Esophagus (tissue), 2 donors: ENCODE measurements at regions not wholly inside any gene's neighbourhood (a gene's known extent, or its start where the extent isn't known, plus 50 kb on each side); places are given as distances from the start of the nearest gene placed in this dataset.
"Not testable (repeated sequence)": the region's sequence is repeated elsewhere in the genome, so short reads cannot be mapped to it uniquely, and the experiment has no call there.

Experiments used
- H3K27ac ChIP-seq, 2 donors: one replicate each; pipeline ENCODE4 v1.5.1; 2013; ENCODE audit warnings: low read depth in 2 of 2, mild to moderate bottlenecking in 2 of 2, inconsistent platforms in 1 of 2, low read length in 1 of 2, moderate library complexity in 1 of 2
- H3K27me3 ChIP-seq, 2 donors: one replicate each; pipeline ENCODE4 v1.6.1; 2013; ENCODE audit warnings: low read length in 2 of 2, control low read depth in 1 of 2, mild to moderate bottlenecking in 1 of 2; ENCODE audit not compliant: insufficient read depth in 2 of 2, control insufficient read depth in 1 of 2
- H3K36me3 ChIP-seq, 2 donors: one replicate each; pipeline ENCODE4 v1.6.1; 2013; ENCODE audit warnings: low read length in 1 of 2; ENCODE audit not compliant: control insufficient read depth in 2 of 2, insufficient read depth in 2 of 2
- H3K4me1 ChIP-seq, 2 donors: one replicate each; pipeline ENCODE4 v1.6.1; 2013; ENCODE audit warnings: low read length in 1 of 2; ENCODE audit not compliant: control insufficient read depth in 2 of 2, insufficient read depth in 2 of 2
- H3K4me3 ChIP-seq, 2 donors: one replicate each; pipeline ENCODE4 v1.5.1; 2013; ENCODE audit warnings: low read length in 2 of 2, mild to moderate bottlenecking in 2 of 2, low read depth in 1 of 2, moderate library complexity in 1 of 2
- H3K9me3 ChIP-seq, 2 donors: one replicate each; pipeline ENCODE4 v1.6.1; 2013; ENCODE audit warnings: mild to moderate bottlenecking in 2 of 2, low read depth in 1 of 2, low read length in 1 of 2, moderate library complexity in 1 of 2; ENCODE audit not compliant: control insufficient read depth in 2 of 2, insufficient read depth in 1 of 2
- WGBS, 2 donors: extraction: QIAGEN DNeasy Blood & Tissue Kit; methylation state at CpG; one replicate each; pipeline ENCODE4 v1.1.7; 2013; 5-methylcytosine and 5-hydroxymethylcytosine counted together
- donor health status: healthy with polysubstance abuse.
- donor health status: Bipolar disorder and iron deficiency.

GRCh38 chr5:89168766-89169165 lies 285.8 kb upstream of the MEF2C start:
- Histone ChIP-seq H3K4me3 (no peak overlapping the region), H3K9me3 (peaks cover 0 to 2% of the 10 kb centered on the region in 2 donors), H3K4me1 (no peaks in the 10 kb centered on the region), H3K36me3 (no peaks in the 10 kb centered on the region), H3K27ac (no peak overlapping the region), H3K27me3 (no peaks in the 10 kb centered on the region)
- 75% methylated on average over 3 of the region's 3 CpGs for WGBS, 2 donors

GRCh38 chr5:89164703-89165102 lies 281.7 kb upstream of the MEF2C start:
- H3K27ac ChIP-seq, H3K4me3 ChIP-seq, H3K36me3 ChIP-seq, H3K27me3 ChIP-seq, H3K9me3 ChIP-seq, H3K4me1 ChIP-seq: not testable (repeated sequence)
- 95% methylated on average over 2 of the region's 2 CpGs for WGBS, 2 donors

GRCh38 chr5:89156226-89156625 lies 273.2 kb upstream of the MEF2C start:
- Histone ChIP-seq H3K36me3 (no peaks in the 10 kb centered on the region), H3K4me3 (no peak overlapping the region), H3K9me3 (peaks cover 0 to 3% of the 10 kb centered on the region in 2 donors), H3K27ac (no peak overlapping the region), H3K4me1 (no peaks in the 10 kb centered on the region), H3K27me3 (no peaks in the 10 kb centered on the region)

- whole genome bisulfite sequencing, 2 donors: 62 to 83% methylated on average over 1 of the region's 1 CpG
- no peaks in the 10 kb centered on the region for H3K27me3 ChIP-seq
These were observed 264.0 kb upstream of the MEF2C start for GRCh38 chr5:89147031-89147430.

GRCh38 chr5:89137148-89137547 lies 254.2 kb upstream of the MEF2C start:
- no peak overlapping the region for H3K27ac ChIP-seq
- H3K9me3 ChIP-seq: no peaks in the 10 kb centered on the region
- no peaks in the 10 kb centered on the region for H3K27me3 ChIP-seq
- H3K4me3 ChIP-seq: no peak overlapping the region
- WGBS, 2 donors: 67 to 68% methylated on average over 1 of the region's 1 CpG
- H3K36me3 ChIP-seq: no peaks in the 10 kb centered on the region
- no peaks in the 10 kb centered on the region for H3K4me1 ChIP-seq

More at GRCh38 chr5:89147031-89147430, 264.0 kb upstream of the MEF2C start:
- H3K9me3 ChIP-seq: no peaks in the 10 kb centered on the region
- H3K27ac ChIP-seq: no peak overlapping the region
- no peaks in the 10 kb centered on the region for H3K36me3 ChIP-seq
- no peak overlapping the region for H3K4me3 ChIP-seq
- no peaks in the 10 kb centered on the region for H3K4me1 ChIP-seq

- H3K9me3 ChIP-seq: no peaks in the 10 kb centered on the region
- no peaks in the 10 kb centered on the region for H3K27me3 ChIP-seq
- 70 to 80% methylated on average over 1 of the region's 1 CpG for WGBS, 2 donors
- H3K4me1 ChIP-seq: no peaks in the 10 kb centered on the region
- H3K36me3 ChIP-seq: no peaks in the 10 kb centered on the region
- no peak overlapping the region for H3K4me3 ChIP-seq
- no peak overlapping the region for H3K27ac ChIP-seq
These were observed 251.0 kb upstream of the MEF2C start for GRCh38 chr5:89133975-89134374.

- no peaks in the 10 kb centered on the region for H3K27me3 ChIP-seq
- no peak overlapping the region for H3K4me3 ChIP-seq
- H3K36me3 ChIP-seq: no peaks in the 10 kb centered on the region
- no peaks in the 10 kb centered on the region for H3K4me1 ChIP-seq
- 69 to 81% methylated on average over 1 of the region's 1 CpG for WGBS, 2 donors
- no peaks in the 10 kb centered on the region for H3K9me3 ChIP-seq
- H3K27ac ChIP-seq: no peak overlapping the region
These were observed 250.1 kb upstream of the MEF2C start for GRCh38 chr5:89133129-89133528.

GRCh38 chr5:89130851-89131250 lies 247.9 kb upstream of the MEF2C start:
- Histone ChIP-seq H3K36me3 (no peaks in the 10 kb centered on the region), H3K4me3 (no peak overlapping the region), H3K4me1 (no peaks in the 10 kb centered on the region), H3K9me3 (no peaks in the 10 kb centered on the region), H3K27ac (no peak overlapping the region), H3K27me3 (no peaks in the 10 kb centered on the region)
- 93 to 98% methylated on average over 1 of the region's 1 CpG for WGBS, 2 donors

GRCh38 chr5:89129941-89130340 lies 247.0 kb upstream of the MEF2C start:
- no peak overlapping the region for H3K4me3 ChIP-seq
- H3K4me1 ChIP-seq: no peaks in the 10 kb centered on the region
- H3K36me3 ChIP-seq: no peaks in the 10 kb centered on the region
- no peak overlapping the region for H3K27ac ChIP-seq
- no peaks in the 10 kb centered on the region for H3K27me3 ChIP-seq
- no peaks in the 10 kb centered on the region for H3K9me3 ChIP-seq
- WGBS, 2 donors: 69 to 80% methylated on average over 1 of the region's 1 CpG

- 72 to 82% methylated on average over 2 of the region's 2 CpGs for WGBS, 2 donors
- no peaks in the 10 kb centered on the region for H3K27me3 ChIP-seq
- H3K4me1 ChIP-seq: no peaks in the 10 kb centered on the region
- no peak overlapping the region for H3K27ac ChIP-seq
- no peaks in the 10 kb centered on the region for H3K9me3 ChIP-seq
- H3K4me3 ChIP-seq: no peak overlapping the region
- H3K36me3 ChIP-seq: no peaks in the 10 kb centered on the region
These were observed 246.1 kb upstream of the MEF2C start for GRCh38 chr5:89128906-89129625.
